ENCODE measurements at regions not wholly inside any gene's neighbourhood (a gene's known extent, or its start where the extent isn't known, plus 50 kb on each side); places are given as distances from the start of the nearest gene placed in this dataset.

DNA sequence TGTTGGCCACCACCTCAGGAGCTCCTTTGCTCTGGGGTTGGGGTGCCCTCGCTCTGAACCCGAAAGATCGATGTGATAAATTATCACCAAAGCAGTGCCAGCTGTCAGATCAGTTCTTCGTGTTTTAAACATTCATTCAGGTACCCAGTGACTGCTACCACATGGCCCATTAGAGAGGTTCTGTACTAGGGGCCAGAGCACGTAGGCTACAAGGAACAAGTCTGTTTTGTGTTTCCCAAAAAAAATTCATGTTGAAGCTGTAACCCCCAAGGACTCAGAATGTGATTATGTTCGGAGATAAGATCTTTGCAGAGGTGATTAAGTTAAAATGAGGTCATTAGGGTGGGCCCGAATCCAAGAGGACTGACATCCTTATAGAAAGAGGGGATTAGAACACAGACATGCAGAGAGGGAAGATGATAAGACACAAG lies 526.9 kb downstream of the NPHP4 start:
- TF ChIP-seq, protein P1, sequence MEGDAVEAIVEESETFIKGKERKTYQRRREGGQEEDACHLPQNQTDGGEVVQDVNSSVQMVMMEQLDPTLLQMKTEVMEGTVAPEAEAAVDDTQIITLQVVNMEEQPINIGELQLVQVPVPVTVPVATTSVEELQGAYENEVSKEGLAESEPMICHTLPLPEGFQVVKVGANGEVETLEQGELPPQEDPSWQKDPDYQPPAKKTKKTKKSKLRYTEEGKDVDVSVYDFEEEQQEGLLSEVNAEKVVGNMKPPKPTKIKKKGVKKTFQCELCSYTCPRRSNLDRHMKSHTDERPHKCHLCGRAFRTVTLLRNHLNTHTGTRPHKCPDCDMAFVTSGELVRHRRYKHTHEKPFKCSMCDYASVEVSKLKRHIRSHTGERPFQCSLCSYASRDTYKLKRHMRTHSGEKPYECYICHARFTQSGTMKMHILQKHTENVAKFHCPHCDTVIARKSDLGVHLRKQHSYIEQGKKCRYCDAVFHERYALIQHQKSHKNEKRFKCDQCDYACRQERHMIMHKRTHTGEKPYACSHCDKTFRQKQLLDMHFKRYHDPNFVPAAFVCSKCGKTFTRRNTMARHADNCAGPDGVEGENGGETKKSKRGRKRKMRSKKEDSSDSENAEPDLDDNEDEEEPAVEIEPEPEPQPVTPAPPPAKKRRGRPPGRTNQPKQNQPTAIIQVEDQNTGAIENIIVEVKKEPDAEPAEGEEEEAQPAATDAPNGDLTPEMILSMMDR (IDR thresholded peaks at IDR 0.05; ENCODE audit: low read depth, low read length, poor library complexity, severe bottlenecking) = no peak
- TF ChIP-seq EZH2phosphoT487 (IDR thresholded peaks at IDR 0.05; ENCODE audit: borderline replicate concordance, low read length) = no peak

Measured in DOHH2 (cell line).